HCT116 (cell line): ENCODE measurements at regions not wholly inside any gene's neighbourhood (a gene's known extent, or its start where the extent isn't known, plus 50 kb on each side); places are given as distances from the start of the nearest gene placed in this dataset.

Source experiments
- CEBPB ChIP-seq: IDR thresholded peaks from 2 replicates; pipeline ENCODE4 v1.6.1; 2012; ENCODE audit warnings: low read depth
- EGR1 ChIP-seq: IDR thresholded peaks from 2 replicates; pipeline ENCODE4 v1.6.1; 2012; ENCODE audit warnings: low read depth
- FOSL1 ChIP-seq: IDR thresholded peaks from 2 replicates; pipeline ENCODE4 v1.6.1; 2012; ENCODE audit warnings: low read depth
- JUND ChIP-seq: IDR thresholded peaks from 2 replicates; pipeline ENCODE4 v1.6.1; 2012
- POLR2A ChIP-seq: IDR thresholded peaks from 2 replicates; pipeline ENCODE4 v1.7.0; 2011; ENCODE audit warnings: borderline replicate concordance; ENCODE audit not compliant: insufficient read depth, insufficient read length; ENCODE audit errors: extremely low read depth
- POLR2AphosphoS5 ChIP-seq: IDR thresholded peaks from 2 replicates; pipeline ENCODE4 v1.6.1; 2011; ENCODE audit warnings: mild to moderate bottlenecking, low read depth, low read length, moderate library complexity
- SIN3A ChIP-seq: IDR thresholded peaks from 2 replicates; pipeline ENCODE4 v1.6.1; 2012; ENCODE audit warnings: low read depth
- YY1 ChIP-seq: IDR thresholded peaks from 2 replicates; pipeline ENCODE4 v1.6.1; 2011; ENCODE audit warnings: low read length, low read depth, moderate library complexity, mild to moderate bottlenecking; ENCODE audit not compliant: insufficient replicate concordance; ENCODE audit errors: extremely low read depth
- TF ChIP-seq, protein P1 (sequence below), 3 experiments: fragments of 200-600 bp in 1 of 3; sonication (generic) in 1 of 3; IDR thresholded peaks in 2 of 3; conservative IDR thresholded peaks in 1 of 3; 2 replicates each; pipeline ENCODE4 v1.5.1; 2012 to 2017; ENCODE audit warnings: low read depth in 2 of 3, low read length in 2 of 3, antibody characterized with exemption in 1 of 3, borderline replicate concordance in 1 of 3, control low read depth in 1 of 3, mild to moderate bottlenecking in 1 of 3, mixed read lengths in 1 of 3, mixed run types in 1 of 3, moderate library complexity in 1 of 3; ENCODE audit not compliant: insufficient read depth in 1 of 3
- TF ChIP-seq, protein P2 (sequence below): IDR thresholded peaks from 2 replicates; pipeline ENCODE4 v1.6.1; 2011; ENCODE audit warnings: mild to moderate bottlenecking, low read length, moderate library complexity; ENCODE audit not compliant: insufficient replicate concordance; ENCODE audit errors: extremely low read depth
- TF ChIP-seq, protein P3 (sequence below): IDR thresholded peaks from 2 replicates; pipeline ENCODE4 v1.6.1; 2012

DNA sequence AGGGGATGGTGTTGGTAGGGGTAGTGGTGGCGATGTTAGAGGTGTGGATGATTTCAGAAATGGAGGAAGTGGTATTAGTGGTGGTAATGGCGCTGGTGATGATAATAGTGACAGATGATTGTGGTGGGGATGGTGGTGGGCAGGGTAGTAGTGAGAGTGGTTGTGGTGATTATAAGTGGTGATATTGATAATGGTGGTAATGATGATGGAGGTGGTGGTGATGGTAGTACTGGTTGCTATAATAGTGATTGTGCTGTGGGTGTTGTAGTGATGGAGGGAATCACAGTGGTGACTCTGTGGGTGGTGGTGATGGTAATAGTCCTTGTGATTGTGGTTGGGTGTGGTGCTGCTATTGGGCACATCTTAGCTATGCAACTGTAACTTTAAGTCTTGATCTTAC, 61.6 kb upstream of the TBX20 start:
- TF ChIP-seq POLR2A, result no peak
- TF ChIP-seq, protein P1, sequence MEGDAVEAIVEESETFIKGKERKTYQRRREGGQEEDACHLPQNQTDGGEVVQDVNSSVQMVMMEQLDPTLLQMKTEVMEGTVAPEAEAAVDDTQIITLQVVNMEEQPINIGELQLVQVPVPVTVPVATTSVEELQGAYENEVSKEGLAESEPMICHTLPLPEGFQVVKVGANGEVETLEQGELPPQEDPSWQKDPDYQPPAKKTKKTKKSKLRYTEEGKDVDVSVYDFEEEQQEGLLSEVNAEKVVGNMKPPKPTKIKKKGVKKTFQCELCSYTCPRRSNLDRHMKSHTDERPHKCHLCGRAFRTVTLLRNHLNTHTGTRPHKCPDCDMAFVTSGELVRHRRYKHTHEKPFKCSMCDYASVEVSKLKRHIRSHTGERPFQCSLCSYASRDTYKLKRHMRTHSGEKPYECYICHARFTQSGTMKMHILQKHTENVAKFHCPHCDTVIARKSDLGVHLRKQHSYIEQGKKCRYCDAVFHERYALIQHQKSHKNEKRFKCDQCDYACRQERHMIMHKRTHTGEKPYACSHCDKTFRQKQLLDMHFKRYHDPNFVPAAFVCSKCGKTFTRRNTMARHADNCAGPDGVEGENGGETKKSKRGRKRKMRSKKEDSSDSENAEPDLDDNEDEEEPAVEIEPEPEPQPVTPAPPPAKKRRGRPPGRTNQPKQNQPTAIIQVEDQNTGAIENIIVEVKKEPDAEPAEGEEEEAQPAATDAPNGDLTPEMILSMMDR (IDR thresholded peaks at IDR 0.05 in 2 of 3, conservative IDR thresholded peaks at IDR 0.05 in 1 of 3; ENCODE audit: borderline replicate concordance in 1 of 3, insufficient read depth in 1 of 3, low read depth in 2 of 3, low read length in 2 of 3), result no peak
- TF ChIP-seq YY1, result no peak
- TF ChIP-seq FOSL1, result no peak
- TF ChIP-seq, protein P2, sequence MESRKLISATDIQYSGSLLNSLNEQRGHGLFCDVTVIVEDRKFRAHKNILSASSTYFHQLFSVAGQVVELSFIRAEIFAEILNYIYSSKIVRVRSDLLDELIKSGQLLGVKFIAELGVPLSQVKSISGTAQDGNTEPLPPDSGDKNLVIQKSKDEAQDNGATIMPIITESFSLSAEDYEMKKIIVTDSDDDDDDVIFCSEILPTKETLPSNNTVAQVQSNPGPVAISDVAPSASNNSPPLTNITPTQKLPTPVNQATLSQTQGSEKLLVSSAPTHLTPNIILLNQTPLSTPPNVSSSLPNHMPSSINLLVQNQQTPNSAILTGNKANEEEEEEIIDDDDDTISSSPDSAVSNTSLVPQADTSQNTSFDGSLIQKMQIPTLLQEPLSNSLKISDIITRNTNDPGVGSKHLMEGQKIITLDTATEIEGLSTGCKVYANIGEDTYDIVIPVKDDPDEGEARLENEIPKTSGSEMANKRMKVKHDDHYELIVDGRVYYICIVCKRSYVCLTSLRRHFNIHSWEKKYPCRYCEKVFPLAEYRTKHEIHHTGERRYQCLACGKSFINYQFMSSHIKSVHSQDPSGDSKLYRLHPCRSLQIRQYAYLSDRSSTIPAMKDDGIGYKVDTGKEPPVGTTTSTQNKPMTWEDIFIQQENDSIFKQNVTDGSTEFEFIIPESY, result no peak
- TF ChIP-seq POLR2AphosphoS5, result no peak
- TF ChIP-seq SIN3A, result no peak
- TF ChIP-seq CEBPB, result no peak
- TF ChIP-seq, protein P3, sequence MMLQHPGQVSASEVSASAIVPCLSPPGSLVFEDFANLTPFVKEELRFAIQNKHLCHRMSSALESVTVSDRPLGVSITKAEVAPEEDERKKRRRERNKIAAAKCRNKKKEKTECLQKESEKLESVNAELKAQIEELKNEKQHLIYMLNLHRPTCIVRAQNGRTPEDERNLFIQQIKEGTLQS, result no peak
- no peak for TF ChIP-seq EGR1
- no peak for TF ChIP-seq JUND
